Liver (tissue), 8 donors: ENCODE measurements at regions not wholly inside any gene's neighbourhood (a gene's known extent, or its start where the extent isn't known, plus 50 kb on each side); places are given as distances from the start of the nearest gene placed in this dataset.

Source experiments
- DNase-seq: peaks from one replicate; pipeline ENCODE4 v3.0.0-alpha.2; 2017; ENCODE audit warnings: low spot score
- H3K27ac ChIP-seq, 2 donors: one replicate each; pipeline ENCODE4 v1.7.0; 2013; ENCODE audit warnings: inconsistent platforms in 2 of 2, low read length in 2 of 2, control low read depth in 1 of 2, low read depth in 1 of 2, mild to moderate bottlenecking in 1 of 2
- H3K27me3 ChIP-seq, 4 donors: one replicate each; pipeline versions ENCODE4 v1.6.1 to v1.7.0; 2013; ENCODE audit warnings: low read length in 3 of 4, inconsistent platforms in 1 of 4, mild to moderate bottlenecking in 1 of 4, moderate library complexity in 1 of 4; ENCODE audit not compliant: control insufficient read depth in 4 of 4, insufficient read depth in 4 of 4
- H3K36me3 ChIP-seq, 4 donors: one replicate each; pipeline versions ENCODE4 v1.6.1 to v1.7.0; 2013; ENCODE audit warnings: low read length in 3 of 4, mild to moderate bottlenecking in 3 of 4, low read depth in 1 of 4, moderate library complexity in 1 of 4; ENCODE audit not compliant: control insufficient read depth in 4 of 4, insufficient read depth in 3 of 4
- H3K4me1 ChIP-seq, 4 donors: one replicate each; pipeline versions ENCODE4 v1.6.1 to v1.7.0; 2013; ENCODE audit warnings: low read length in 3 of 4, mild to moderate bottlenecking in 3 of 4, moderate library complexity in 1 of 4; ENCODE audit not compliant: control insufficient read depth in 4 of 4, insufficient read depth in 4 of 4
- H3K4me3 ChIP-seq, 3 donors: one replicate each; pipeline versions ENCODE4 v1.6.1 to v1.7.0; 2013; ENCODE audit warnings: low read length in 3 of 3, control low read depth in 1 of 3, low read depth in 1 of 3, mild to moderate bottlenecking in 1 of 3
- H3K9ac ChIP-seq, 2 donors: one replicate each; pipeline ENCODE4 v1.7.0; 2013; ENCODE audit warnings: low read length in 2 of 2, mild to moderate bottlenecking in 2 of 2, moderate library complexity in 2 of 2, control low read depth in 1 of 2, low read depth in 1 of 2
- H3K9me3 ChIP-seq, 4 donors: one replicate each; pipeline versions ENCODE4 v1.6.1 to v1.7.0; 2013; ENCODE audit warnings: low read length in 3 of 4; ENCODE audit not compliant: control insufficient read depth in 4 of 4
- CTCF ChIP-seq: fragments of 150-350 bp; IDR thresholded peaks from 2 replicates; pipeline ENCODE4 v1.5.1; 2017; ENCODE audit warnings: improper control_type of control experiment, low read depth, low read length; ENCODE audit not compliant: missing input control
- EGR1 ChIP-seq, 2 donors: IDR thresholded peaks; 2 replicates each; pipeline ENCODE4 v1.6.1; 2016 to 2018; ENCODE audit warnings: antibody characterized with exemption in 2 of 2, low read depth in 2 of 2
- FOXA1 ChIP-seq: IDR thresholded peaks from 2 replicates; pipeline ENCODE4 v1.6.1; 2016; ENCODE audit warnings: antibody characterized with exemption
- FOXA2 ChIP-seq: IDR thresholded peaks from 2 replicates; pipeline ENCODE4 v1.6.1; 2016; ENCODE audit warnings: antibody characterized with exemption
- GABPA ChIP-seq, 2 donors: IDR thresholded peaks in 1 of 2; conservative IDR thresholded peaks in 1 of 2; 2 replicates each; pipeline ENCODE4 v1.6.1; 2016; ENCODE audit warnings: antibody characterized with exemption in 2 of 2, mild to moderate bottlenecking in 1 of 2, moderate library complexity in 1 of 2
- HNF4A ChIP-seq, 2 donors: conservative IDR thresholded peaks; 2 replicates each; pipeline ENCODE4 v1.6.1; 2016; ENCODE audit warnings: antibody characterized with exemption in 2 of 2, mild to moderate bottlenecking in 2 of 2
- HNF4G ChIP-seq: IDR thresholded peaks from 2 replicates; pipeline ENCODE4 v1.6.1; 2016; ENCODE audit warnings: antibody characterized with exemption
- JUND ChIP-seq, 2 donors: IDR thresholded peaks; 2 replicates each; pipeline ENCODE4 v1.6.1; 2016; ENCODE audit warnings: antibody characterized with exemption in 2 of 2
- MAX ChIP-seq: IDR thresholded peaks from 2 replicates; pipeline ENCODE4 v1.6.1; 2016; ENCODE audit warnings: antibody characterized with exemption
- NR2F2 ChIP-seq: IDR thresholded peaks from 2 replicates; pipeline ENCODE4 v1.6.1; 2016; ENCODE audit warnings: antibody characterized with exemption
- RAD21 ChIP-seq, 2 donors: IDR thresholded peaks; 2 replicates each; pipeline ENCODE4 v1.6.1; 2016; ENCODE audit warnings: antibody characterized with exemption in 2 of 2, mild to moderate bottlenecking in 2 of 2
- REST ChIP-seq: IDR thresholded peaks from 2 replicates; pipeline ENCODE4 v1.6.1; 2016; ENCODE audit warnings: antibody characterized with exemption, mild to moderate bottlenecking
- RXRA ChIP-seq, 2 donors: IDR thresholded peaks; 2 replicates each; pipeline ENCODE4 v1.6.1; 2017 to 2018; ENCODE audit warnings: antibody characterized with exemption in 2 of 2, mild to moderate bottlenecking in 1 of 2
- TAF1 ChIP-seq: conservative IDR thresholded peaks from 2 replicates; pipeline ENCODE4 v1.6.1; 2016; ENCODE audit warnings: antibody characterized with exemption, mild to moderate bottlenecking
- YY1 ChIP-seq: IDR thresholded peaks from 2 replicates; pipeline ENCODE4 v1.6.1; 2016; ENCODE audit warnings: antibody characterized with exemption, mild to moderate bottlenecking
- WGBS: extraction: QIAGEN DNeasy Blood & Tissue Kit; methylation state at CpG from one replicate; pipeline ENCODE4 v1.1.7; 2013; 5-methylcytosine and 5-hydroxymethylcytosine counted together
- donor health status: healthy.
- donor health status: healthy.
- donor health status: healthy.
- donor health status: healthy.
- donor health status: healthy.

GRCh38 chr11:42674436-42674835 is 637.4 kb upstream of the API5 start (continued):
- TF ChIP-seq REST (no peak), CTCF (no peak), NR2F2 (no peak), EGR1 (IDR thresholded peaks at IDR 0.05; ENCODE audit: low read depth in 2 of 2) (no peak), RAD21 (IDR thresholded peaks at IDR 0.05) (no peak), HNF4G (no peak)

GRCh38 chr11:42707541-42707940 is 604.3 kb upstream of the API5 start:
- H3K9ac ChIP-seq, result no peak overlapping the region
- H3K9me3 ChIP-seq, result no peaks in the 10 kb centered on the region
- H3K4me3 ChIP-seq, result no peak overlapping the region
- DNase-seq, result no peak
- 74% methylated on average over 2 of the region's 2 CpGs for WGBS
- peaks cover 0 to 5% (median 0%) of the 10 kb centered on the region in 4 donors for H3K27me3 ChIP-seq
- no peaks in the 10 kb centered on the region for H3K36me3 ChIP-seq
- no peak overlapping the region for H3K27ac ChIP-seq
- no peaks in the 10 kb centered on the region for H3K4me1 ChIP-seq
- no peak for TF ChIP-seq YY1
- TF ChIP-seq FOXA2, result no peak
- TF ChIP-seq MAX, result no peak
- no peak for TF ChIP-seq TAF1
- TF ChIP-seq HNF4G, result no peak
- TF ChIP-seq HNF4A (conservative IDR thresholded peaks at IDR 0.05), result no peak
- no peak for TF ChIP-seq RXRA (IDR thresholded peaks at IDR 0.05)
- TF ChIP-seq JUND (IDR thresholded peaks at IDR 0.05), result no peak
- no peak for TF ChIP-seq REST
- TF ChIP-seq CTCF, result no peak
- TF ChIP-seq FOXA1, result no peak
- TF ChIP-seq EGR1 (IDR thresholded peaks at IDR 0.05; ENCODE audit: low read depth in 2 of 2), result no peak
- no peak for TF ChIP-seq GABPA (IDR thresholded peaks at IDR 0.05 in 1 of 2, conservative IDR thresholded peaks at IDR 0.05 in 1 of 2)
